ENCODE measurements at regions not wholly inside any gene's neighbourhood (a gene's known extent, or its start where the extent isn't known, plus 50 kb on each side); places are given as distances from the start of the nearest gene placed in this dataset.
"Not testable (repeated sequence)": the region's sequence is repeated elsewhere in the genome, so short reads cannot be mapped to it uniquely, and the experiment has no call there.

- Mint-ChIP-seq H3K27ac (no peak overlapping the region), H3K27me3 (no peaks in the 10 kb centered on the region), H3K4me3 (no peak overlapping the region), H3K36me3 (ENCODE audit: insufficient read depth) (no peaks in the 10 kb centered on the region), H3K9me3 (no peaks in the 10 kb centered on the region), H3K4me1 (ENCODE audit: low read depth in 2 of 2) (no peaks in the 10 kb centered on the region)
- ATAC-seq (replicated peaks): no peak
- no peak for DNase-seq
Measured at GRCh38 chr12:90593596-90594295, 361.2 kb downstream of the CCER1 start.

GRCh38 chr12:90589956-90590355, 365.0 kb downstream of the CCER1 start:
- Mint-ChIP-seq H3K9me3 (peaks cover 0 to 5% of the 10 kb centered on the region in 2 donors), H3K36me3 (ENCODE audit: insufficient read depth) (no peaks in the 10 kb centered on the region), H3K27ac (no peak overlapping the region), H3K27me3 (no peaks in the 10 kb centered on the region), H3K4me3 (no peak overlapping the region), H3K4me1 (ENCODE audit: low read depth in 2 of 2) (no peaks in the 10 kb centered on the region)
- no peak for DNase-seq
- no peak for ATAC-seq (replicated peaks)

- H3K27ac Mint-ChIP-seq: no peak overlapping the region
- H3K9me3 Mint-ChIP-seq: peaks cover 0 to 5% of the 10 kb centered on the region in 2 donors
- ATAC-seq (replicated peaks): no peak
- H3K27me3 Mint-ChIP-seq: no peaks in the 10 kb centered on the region
- H3K36me3 Mint-ChIP-seq (ENCODE audit: insufficient read depth): no peaks in the 10 kb centered on the region
- no peaks in the 10 kb centered on the region for H3K4me1 Mint-ChIP-seq (ENCODE audit: low read depth in 2 of 2)
- no peak for DNase-seq
- no peak overlapping the region for H3K4me3 Mint-ChIP-seq
Measured at GRCh38 chr12:90585640-90586304, 369.2 kb downstream of the CCER1 start.

- peaks cover 0 to 2% of the 10 kb centered on the region in 2 donors for H3K9me3 Mint-ChIP-seq
- no peak overlapping the region for H3K27ac Mint-ChIP-seq
- ATAC-seq (replicated peaks) (no peak), DNase-seq (no peak)
- no peaks in the 10 kb centered on the region for H3K4me1 Mint-ChIP-seq (ENCODE audit: low read depth in 2 of 2)
- H3K27me3 Mint-ChIP-seq: no peaks in the 10 kb centered on the region
- no peak overlapping the region for H3K4me3 Mint-ChIP-seq
- no peaks in the 10 kb centered on the region for H3K36me3 Mint-ChIP-seq (ENCODE audit: insufficient read depth)
Measured at GRCh38 chr12:90576707-90577106, 378.3 kb downstream of the CCER1 start.

GRCh38 chr12:90575995-90576394, 379.0 kb downstream of the CCER1 start:
- DNase-seq (no peak), ATAC-seq (replicated peaks) (no peak)
- Mint-ChIP-seq H3K27ac (no peak overlapping the region), H3K27me3 (no peaks in the 10 kb centered on the region), H3K9me3 (peaks cover 0 to 2% of the 10 kb centered on the region in 2 donors), H3K4me3 (no peak overlapping the region), H3K4me1 (ENCODE audit: low read depth in 2 of 2) (no peaks in the 10 kb centered on the region), H3K36me3 (ENCODE audit: insufficient read depth) (no peaks in the 10 kb centered on the region)

- no peak for ATAC-seq (replicated peaks)
- no peak overlapping the region for H3K4me3 Mint-ChIP-seq
- H3K4me1 Mint-ChIP-seq (ENCODE audit: low read depth in 2 of 2): no peaks in the 10 kb centered on the region
- H3K36me3 Mint-ChIP-seq (ENCODE audit: insufficient read depth): no peaks in the 10 kb centered on the region
- H3K9me3 Mint-ChIP-seq: peaks cover 0 to 2% of the 10 kb centered on the region in 2 donors
- DNase-seq: no peak
- no peak overlapping the region for H3K27ac Mint-ChIP-seq
- H3K27me3 Mint-ChIP-seq: no peaks in the 10 kb centered on the region
Measured at GRCh38 chr12:90574676-90575075, 380.3 kb downstream of the CCER1 start.

GRCh38 chr12:90572778-90573177, 382.2 kb downstream of the CCER1 start:
- no peak for DNase-seq
- Mint-ChIP-seq H3K9me3 (peaks cover 0 to 2% of the 10 kb centered on the region in 2 donors), H3K27ac (no peak overlapping the region), H3K4me3 (no peak overlapping the region), H3K36me3 (ENCODE audit: insufficient read depth) (no peaks in the 10 kb centered on the region), H3K4me1 (ENCODE audit: low read depth in 2 of 2) (no peaks in the 10 kb centered on the region), H3K27me3 (no peaks in the 10 kb centered on the region)
- no peak for ATAC-seq (replicated peaks)

- no peak overlapping the region for H3K4me3 Mint-ChIP-seq
- no peaks in the 10 kb centered on the region for H3K27me3 Mint-ChIP-seq
- H3K4me1 Mint-ChIP-seq (ENCODE audit: low read depth in 2 of 2): no peaks in the 10 kb centered on the region
- no peak for DNase-seq
- H3K27ac Mint-ChIP-seq: no peak overlapping the region
- ATAC-seq (replicated peaks): no peak
- peaks cover 3 to 6% of the 10 kb centered on the region in 2 donors for H3K9me3 Mint-ChIP-seq
- no peaks in the 10 kb centered on the region for H3K36me3 Mint-ChIP-seq (ENCODE audit: insufficient read depth)
Measured at GRCh38 chr12:90569685-90570084, 385.3 kb downstream of the CCER1 start.

GRCh38 chr12:90562671-90563070, 392.3 kb downstream of the CCER1 start:
- no peaks in the 10 kb centered on the region for H3K4me1 Mint-ChIP-seq (ENCODE audit: low read depth in 2 of 2)
- H3K36me3 Mint-ChIP-seq (ENCODE audit: insufficient read depth): no peaks in the 10 kb centered on the region
- H3K9me3 Mint-ChIP-seq: peaks cover 3 to 6% of the 10 kb centered on the region in 2 donors
- H3K27ac Mint-ChIP-seq: no peak overlapping the region
- no peak for DNase-seq
- no peak for ATAC-seq (replicated peaks)
- H3K27me3 Mint-ChIP-seq: no peaks in the 10 kb centered on the region
- H3K4me3 Mint-ChIP-seq: no peak overlapping the region

GRCh38 chr12:90548595-90548994, 406.4 kb downstream of the CCER1 start:
- H3K27ac Mint-ChIP-seq: no peak overlapping the region
- H3K36me3 Mint-ChIP-seq (ENCODE audit: insufficient read depth): no peaks in the 10 kb centered on the region
- DNase-seq (no peak), ATAC-seq (replicated peaks) (no peak)
- H3K4me1 Mint-ChIP-seq (ENCODE audit: low read depth in 2 of 2): no peaks in the 10 kb centered on the region
- H3K9me3 Mint-ChIP-seq: no peaks in the 10 kb centered on the region
- H3K4me3 Mint-ChIP-seq: no peak overlapping the region
- no peaks in the 10 kb centered on the region for H3K27me3 Mint-ChIP-seq

GRCh38 chr12:90546511-90546910, 408.5 kb downstream of the CCER1 start:
- DNase-seq (no peak), ATAC-seq (replicated peaks) (no peak)
- H3K4me3 Mint-ChIP-seq: no peak overlapping the region
- H3K9me3 Mint-ChIP-seq: no peaks in the 10 kb centered on the region
- H3K36me3 Mint-ChIP-seq (ENCODE audit: insufficient read depth): no peaks in the 10 kb centered on the region
- no peak overlapping the region for H3K27ac Mint-ChIP-seq
- H3K27me3 Mint-ChIP-seq: no peaks in the 10 kb centered on the region
- H3K4me1 Mint-ChIP-seq (ENCODE audit: low read depth in 2 of 2): no peaks in the 10 kb centered on the region

GRCh38 chr12:90543841-90544240, 411.1 kb downstream of the CCER1 start:
- ATAC-seq (replicated peaks) (no peak), DNase-seq (no peak)
- H3K27me3 Mint-ChIP-seq: no peaks in the 10 kb centered on the region
- no peaks in the 10 kb centered on the region for H3K4me1 Mint-ChIP-seq (ENCODE audit: low read depth in 2 of 2)
- H3K27ac Mint-ChIP-seq: no peak overlapping the region
- no peaks in the 10 kb centered on the region for H3K9me3 Mint-ChIP-seq
- no peak overlapping the region for H3K4me3 Mint-ChIP-seq
- H3K36me3 Mint-ChIP-seq (ENCODE audit: insufficient read depth): no peaks in the 10 kb centered on the region

- no peaks in the 10 kb centered on the region for H3K4me1 Mint-ChIP-seq (ENCODE audit: low read depth in 2 of 2)
- DNase-seq (no peak), ATAC-seq (replicated peaks) (no peak)
- H3K36me3 Mint-ChIP-seq (ENCODE audit: insufficient read depth): no peaks in the 10 kb centered on the region
- no peak overlapping the region for H3K4me3 Mint-ChIP-seq
- H3K27me3 Mint-ChIP-seq: no peaks in the 10 kb centered on the region
- no peaks in the 10 kb centered on the region for H3K9me3 Mint-ChIP-seq
- no peak overlapping the region for H3K27ac Mint-ChIP-seq
Measured at GRCh38 chr12:90543374-90543773, 411.6 kb downstream of the CCER1 start.

GRCh38 chr12:90542852-90543251, 412.1 kb downstream of the CCER1 start:
- not testable (repeated sequence) for H3K4me1 Mint-ChIP-seq (ENCODE audit: low read depth in 2 of 2); H3K36me3 Mint-ChIP-seq (ENCODE audit: insufficient read depth)

More at GRCh38 chr12:90542852-90543251, 412.1 kb downstream of the CCER1 start:
- H3K27me3 Mint-ChIP-seq; DNase-seq; H3K27ac Mint-ChIP-seq; ATAC-seq (replicated peaks); H3K4me3 Mint-ChIP-seq; H3K9me3 Mint-ChIP-seq: not testable (repeated sequence)
